ENCODE measurements at regions not wholly inside any gene's neighbourhood (a gene's known extent, or its start where the extent isn't known, plus 50 kb on each side); places are given as distances from the start of the nearest gene placed in this dataset.

- TF ChIP-seq CTCF (conservative IDR thresholded peaks at IDR 0.05; ENCODE audit: low read length) = no peak
- no peak for TF ChIP-seq EZH2phosphoT487 (IDR thresholded peaks at IDR 0.05; ENCODE audit: borderline replicate concordance)
These were observed 826.8 kb upstream of the NR2F2 start for GRCh38 chr15:95503640-95504225.
